Pons (tissue), 1 donor: ENCODE measurements at regions not wholly inside any gene's neighbourhood (a gene's known extent, or its start where the extent isn't known, plus 50 kb on each side); places are given as distances from the start of the nearest gene placed in this dataset.

Source experiments
- DNase-seq: peaks from one replicate; pipeline ENCODE4 v3.0.0-alpha.2; 2016; ENCODE audit warnings: low spot score

DNA sequence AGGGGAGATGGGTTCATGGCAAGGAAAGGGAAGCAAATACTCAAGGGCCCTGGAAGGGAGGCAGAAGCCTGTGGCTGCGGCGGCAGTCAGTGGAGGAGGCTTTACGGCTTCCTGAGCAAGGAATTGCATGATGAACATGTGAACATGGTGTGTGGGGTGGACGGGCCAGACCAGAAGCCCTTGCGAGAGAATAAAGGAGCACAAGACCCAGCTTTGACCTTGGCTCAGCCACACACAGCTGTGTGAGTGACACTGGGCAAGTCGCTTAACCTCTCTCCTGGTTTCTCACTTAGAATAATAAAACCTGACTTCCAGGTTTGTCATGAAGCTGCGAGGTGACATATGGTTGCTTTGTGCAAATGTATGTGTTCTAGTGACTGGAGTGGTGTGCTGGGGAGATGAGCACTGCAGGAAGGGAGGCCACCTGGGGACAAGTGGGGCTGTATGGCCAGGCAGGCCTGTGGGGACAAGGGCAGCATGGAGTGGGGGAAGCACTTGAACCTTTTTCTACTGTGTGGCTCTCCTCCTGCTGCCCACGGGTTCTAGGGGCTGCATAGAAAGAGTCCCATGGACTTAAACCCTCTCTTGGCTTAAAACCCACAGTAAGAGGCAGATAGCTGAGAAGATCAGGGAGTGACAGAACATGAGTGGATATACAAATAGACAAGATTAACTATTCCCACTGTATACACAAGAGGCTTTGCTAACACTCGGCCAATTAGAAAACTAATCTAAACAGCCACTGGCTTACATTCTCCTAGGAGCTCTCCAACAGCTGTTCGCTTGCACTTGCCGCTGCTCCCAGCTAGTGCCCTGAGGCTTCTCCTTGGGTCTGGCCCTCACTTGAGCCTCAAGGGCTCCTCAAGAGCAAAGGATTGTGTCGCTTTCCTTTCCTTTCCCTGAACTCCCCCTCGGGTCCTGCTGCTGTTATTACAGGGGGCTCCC lies 67.3 kb upstream of the CDON start:
- no peak for DNase-seq

DNA sequence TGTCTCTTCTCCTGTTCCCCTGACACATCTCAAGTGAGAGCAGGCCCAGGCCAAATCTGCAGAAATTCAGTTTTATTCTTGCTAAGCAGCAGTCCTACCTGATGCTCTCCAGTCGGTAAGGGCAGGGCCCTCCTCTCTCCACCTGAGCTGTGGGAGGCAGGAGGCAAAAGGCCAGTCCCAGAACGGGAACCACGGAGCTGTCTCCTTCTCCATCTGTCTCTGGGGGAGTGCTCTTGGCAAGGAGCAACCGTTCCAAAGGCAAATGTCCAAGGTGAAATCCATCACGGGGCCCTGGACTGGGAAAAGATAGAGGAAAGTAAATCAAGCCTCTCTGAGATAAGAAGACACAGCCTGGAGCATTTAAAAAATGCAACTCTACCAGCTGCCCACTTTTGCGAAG lies 65.2 kb upstream of the CDON start:
- DNase-seq: no peak

DNA sequence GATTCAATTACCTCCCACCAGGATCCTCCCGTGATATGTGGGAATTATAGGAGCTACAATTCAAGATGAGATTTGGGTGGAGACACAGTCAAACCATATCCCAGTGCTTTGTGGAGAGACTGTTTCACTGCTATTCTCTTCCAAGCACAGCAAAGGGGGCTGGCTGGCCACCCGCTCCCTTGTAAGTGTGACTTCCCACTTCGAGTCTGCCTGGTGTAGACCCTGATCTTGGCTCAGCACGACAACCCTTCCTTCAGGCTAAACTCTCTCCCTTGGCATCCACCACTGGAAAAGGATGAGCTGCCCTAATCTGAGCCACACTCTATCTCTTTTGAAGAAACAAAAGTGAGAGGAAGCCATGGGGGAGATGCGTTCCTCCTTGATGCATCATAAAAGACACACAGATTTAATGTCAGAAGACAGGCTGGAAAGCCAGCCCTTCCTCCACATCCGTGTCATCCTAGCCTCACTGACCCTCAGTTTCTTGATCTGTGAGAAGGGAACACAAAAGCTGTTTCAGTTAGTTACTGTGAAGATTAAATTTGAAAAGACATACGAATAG lies 64.7 kb upstream of the CDON start:
- no peak for DNase-seq

DNA sequence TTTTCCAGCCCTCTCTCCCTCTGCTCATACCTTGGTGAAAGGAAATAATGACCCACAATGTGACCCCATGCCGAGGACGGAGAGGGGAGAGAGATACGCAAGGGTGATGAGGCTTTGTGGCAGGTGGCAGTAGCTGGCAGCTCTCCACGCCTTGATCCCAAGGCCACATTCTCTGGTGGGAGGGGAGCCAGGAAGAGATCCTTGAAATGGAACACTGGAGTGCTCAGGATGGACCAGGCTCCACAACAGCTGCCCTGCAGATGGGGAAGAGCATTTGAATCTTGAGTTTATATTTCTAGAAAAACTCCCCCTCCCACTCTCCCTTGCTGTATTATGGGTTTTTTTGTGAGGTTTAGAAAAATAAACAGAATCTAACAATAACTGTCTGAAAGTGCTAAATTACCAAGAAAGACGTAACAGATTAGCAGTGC lies 61.6 kb upstream of the CDON start:
- DNase-seq: no peak

DNA sequence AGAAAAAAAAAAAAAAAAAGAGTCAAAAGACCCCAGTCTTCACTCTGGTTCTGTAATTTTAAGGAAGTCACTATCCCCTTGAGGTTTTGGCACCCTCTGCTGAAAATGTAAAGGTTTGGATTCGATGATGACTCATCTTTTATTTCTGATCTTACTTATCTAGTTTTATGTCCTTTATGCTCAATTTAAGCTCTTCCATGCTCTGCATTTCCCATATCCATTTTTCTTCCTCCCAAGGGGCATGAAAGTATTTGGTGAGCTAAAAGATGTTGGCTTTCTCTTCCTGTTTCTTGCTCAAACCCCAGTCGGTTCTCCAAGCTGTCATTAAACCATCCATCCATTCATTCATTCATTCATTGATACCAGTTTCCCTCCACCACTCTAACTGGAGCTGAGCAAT lies 61.0 kb upstream of the CDON start:
- DNase-seq: no peak

DNA sequence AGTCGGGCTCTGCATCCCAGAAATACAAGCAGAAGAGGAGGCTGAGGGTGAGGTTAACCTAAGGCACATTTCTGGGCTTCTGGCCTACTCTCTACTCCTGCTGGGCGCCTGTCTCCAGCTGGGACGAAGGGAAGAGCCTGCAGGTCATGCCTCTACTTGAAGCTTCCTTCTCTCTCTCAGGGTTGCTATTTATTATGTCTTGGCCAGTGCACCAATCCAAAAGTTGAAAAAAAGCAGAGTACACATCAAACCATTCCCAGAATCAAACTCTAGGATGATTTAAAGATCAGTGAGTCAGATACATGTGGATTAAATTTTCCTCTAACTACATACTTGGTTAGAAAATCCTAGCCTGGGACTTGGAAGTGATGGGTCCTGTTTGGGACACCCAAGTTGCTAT lies 60.2 kb upstream of the CDON start:
- no peak for DNase-seq

DNA sequence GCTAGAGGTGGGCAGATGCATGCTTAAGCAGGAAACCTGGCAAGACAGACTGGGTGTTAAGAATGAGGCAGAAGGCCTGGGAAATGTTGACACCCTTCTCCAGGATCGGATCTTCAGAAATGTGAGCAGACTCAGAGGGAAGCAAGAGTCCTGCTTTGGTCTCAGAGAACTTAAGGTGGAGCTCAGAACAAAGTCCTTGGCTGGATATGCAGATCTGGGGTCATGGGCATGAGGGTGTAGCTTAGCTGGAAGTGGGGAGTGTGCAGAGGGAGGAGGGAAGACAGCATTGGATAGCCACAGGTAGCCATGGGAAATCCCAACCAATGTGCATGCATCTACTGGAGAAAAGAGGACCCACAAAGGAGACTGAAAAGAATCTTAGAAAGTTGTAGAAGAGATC lies 58.6 kb upstream of the CDON start:
- no peak for DNase-seq

DNA sequence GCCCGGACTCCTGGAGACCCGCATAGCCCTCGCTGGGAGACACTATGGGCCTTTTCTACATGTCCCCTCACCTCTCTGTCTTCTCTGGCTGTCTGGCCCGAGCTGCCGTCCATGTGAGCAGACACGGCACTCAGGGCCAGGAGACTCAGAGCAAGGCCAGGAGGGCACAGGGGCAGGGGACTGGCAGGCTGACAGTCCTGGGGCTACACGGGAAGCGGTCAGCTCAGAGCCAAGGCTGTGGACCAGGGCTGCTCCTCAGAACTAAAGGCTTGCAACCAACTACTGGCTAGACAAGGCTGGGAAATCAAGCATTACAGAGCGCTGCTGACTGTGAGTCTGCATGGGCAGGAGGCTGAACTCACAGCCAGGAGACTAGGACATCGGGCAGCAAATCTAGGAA lies 56.1 kb upstream of the CDON start:
- no peak for DNase-seq

DNA sequence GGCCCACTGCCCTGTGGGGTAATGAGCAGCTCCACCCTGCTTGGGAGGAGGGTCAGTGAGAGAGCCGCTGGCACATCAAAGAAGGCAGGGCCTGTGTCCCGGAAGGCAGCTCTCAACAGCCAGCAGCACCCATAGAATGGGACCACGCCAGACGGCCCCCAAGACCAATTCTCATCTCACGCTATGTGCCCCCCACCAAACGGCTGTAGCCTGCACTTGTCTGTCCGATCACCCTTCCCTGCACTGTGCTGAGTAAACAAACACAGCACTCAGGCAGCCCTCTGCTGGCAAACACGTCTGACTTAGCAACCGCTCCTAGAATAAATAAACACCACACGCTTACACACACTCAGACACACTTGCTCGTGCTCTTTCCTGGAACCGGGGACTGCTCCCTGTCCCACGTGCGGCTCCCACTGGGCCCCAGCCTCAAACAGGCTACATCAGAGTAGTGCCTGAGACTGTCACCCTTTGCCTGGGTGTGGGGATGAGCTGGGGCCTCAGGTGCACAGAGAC lies 53.2 kb upstream of the CDON start:
- peak; percentile 32 for DNase-seq

DNA sequence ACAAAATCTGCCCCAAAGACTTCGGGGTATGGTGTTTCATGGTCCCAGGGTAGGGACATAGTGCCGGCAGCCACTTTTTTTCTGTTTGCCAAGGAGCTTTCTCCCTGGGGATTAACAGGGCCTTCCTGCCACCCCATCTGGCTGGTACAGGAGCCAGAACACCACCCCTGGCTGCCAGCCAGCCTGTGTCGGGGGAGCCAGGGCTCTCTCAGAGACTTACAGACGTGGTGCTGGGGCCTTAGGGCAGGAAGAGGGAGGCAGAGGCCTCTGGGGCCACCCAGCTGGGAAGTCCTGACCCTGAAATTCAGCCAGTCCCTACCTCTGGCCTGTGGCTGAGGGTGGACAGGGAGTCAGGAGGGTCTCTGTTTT lies 52.4 kb upstream of the CDON start:
- DNase-seq: no peak

DNA sequence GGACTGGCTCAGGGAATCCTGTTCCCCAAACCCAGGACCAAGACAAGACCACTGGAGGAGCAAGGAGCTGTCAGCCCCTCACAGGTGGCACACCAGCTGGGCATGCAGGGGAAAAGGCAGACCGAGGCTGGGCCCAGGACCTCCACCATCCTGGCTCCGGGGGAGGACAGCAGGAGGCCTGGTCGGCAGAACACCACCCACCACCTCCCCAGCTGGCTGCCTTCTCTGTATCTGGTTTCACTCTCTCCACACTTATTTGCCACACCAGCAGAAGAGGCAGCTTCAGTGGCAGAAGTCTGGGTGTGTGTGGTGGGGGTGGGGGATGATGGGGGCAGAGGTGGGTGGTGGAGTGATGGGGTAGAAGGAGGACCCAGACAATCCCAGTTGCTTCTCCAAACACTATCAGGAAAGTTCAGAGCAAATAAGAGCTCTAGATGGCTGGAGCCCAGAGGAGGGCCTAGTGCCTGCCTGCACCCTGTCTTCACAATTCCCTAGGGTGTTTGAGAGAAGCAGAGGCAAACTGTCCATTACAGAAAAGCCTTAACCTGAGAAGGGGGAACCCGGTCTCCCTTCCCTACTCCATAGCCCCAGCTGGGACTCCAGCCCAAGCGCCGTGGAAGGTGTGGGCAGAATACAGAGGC lies 51.9 kb upstream of the CDON start:
- DNase-seq: no peak

DNA sequence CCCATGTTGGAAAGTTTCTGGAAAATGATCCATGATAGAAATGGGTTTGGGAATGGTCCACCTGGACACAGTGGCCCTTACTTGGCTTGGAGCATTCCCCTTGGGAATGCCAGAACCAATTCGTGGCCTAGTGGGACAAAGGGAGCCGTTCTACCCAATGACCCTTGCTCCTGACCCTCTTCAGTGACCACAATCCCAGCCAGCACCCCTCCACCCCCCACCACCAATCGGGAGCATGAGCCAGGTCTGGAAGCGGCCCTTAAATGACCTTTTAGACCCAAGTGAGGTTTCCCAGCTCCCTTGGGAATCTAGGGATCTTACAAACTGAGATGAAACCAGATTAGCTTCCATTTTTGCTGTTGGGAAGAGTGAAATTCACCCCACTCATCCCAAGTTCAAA lies 51.3 kb upstream of the CDON start:
- DNase-seq: no peak

DNA sequence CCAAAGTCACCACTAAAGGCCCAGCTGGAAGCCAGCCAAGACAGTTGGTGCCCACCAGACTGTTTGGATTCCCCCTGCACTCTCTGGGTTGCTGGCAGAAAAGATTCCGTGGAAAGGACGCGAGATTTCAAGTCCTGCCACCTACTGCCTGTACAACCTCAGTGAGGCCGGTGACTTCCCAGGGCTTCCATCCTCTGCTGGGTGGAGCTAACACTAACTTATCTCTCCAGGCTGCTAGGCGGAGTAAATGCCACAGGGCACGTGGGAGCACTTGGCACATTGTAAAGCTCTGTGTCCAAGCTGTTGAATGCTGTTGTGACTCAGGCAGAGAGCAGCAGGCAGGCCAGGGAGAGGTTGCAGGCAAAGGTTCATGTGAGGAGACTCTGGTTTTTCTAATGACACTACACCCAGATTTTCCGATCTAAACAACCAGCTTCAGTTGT lies 50.9 kb upstream of the CDON start:
- peak; percentile 16 for DNase-seq

DNA sequence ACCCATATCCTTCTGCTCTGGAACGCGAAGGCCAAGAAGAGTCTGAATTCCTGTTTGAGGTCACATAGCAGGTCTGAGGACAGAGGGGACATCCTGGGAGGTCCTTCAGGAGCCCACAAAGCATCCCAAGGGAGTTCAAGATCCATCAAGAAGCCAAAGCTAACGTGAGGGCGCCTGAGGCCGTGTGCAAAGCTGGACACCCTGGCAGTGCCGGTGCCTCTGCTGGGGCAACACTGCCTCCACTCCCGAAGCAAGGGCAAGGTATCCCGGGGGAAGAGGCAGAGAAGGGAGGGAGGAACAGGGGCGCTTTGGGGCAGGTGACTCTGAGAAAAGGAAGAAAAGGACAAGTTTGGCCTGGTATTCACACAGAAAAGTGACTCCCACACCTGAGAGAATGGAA lies 50.3 kb upstream of the CDON start:
- DNase-seq: no peak

DNA sequence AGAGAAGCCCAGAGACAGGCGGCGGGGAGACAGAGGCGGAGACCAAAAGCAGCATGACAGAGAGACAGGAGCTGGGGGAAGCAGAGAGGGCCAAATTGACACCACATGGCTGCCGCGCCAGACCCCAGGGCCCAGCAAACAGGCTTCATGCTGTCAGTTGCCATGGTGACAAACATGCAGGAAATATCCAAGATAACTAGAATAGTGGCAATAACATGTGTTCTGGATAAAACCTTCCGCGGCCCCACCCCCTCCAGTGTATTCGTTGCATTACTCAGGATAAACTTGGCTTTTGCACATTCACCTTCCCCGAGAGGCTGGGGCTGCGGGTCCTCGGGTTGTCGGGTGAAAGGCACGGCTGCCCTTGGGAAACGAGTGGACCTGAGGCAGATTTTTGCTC lies 49.9 kb upstream of the CDON start:
- DNase-seq: no peak
